HG03354 (cell line): ENCODE measurements at regions not wholly inside any gene's neighbourhood (a gene's known extent, or its start where the extent isn't known, plus 50 kb on each side); places are given as distances from the start of the nearest gene placed in this dataset.
"Not testable (repeated sequence)": the region's sequence is repeated elsewhere in the genome, so short reads cannot be mapped to it uniquely, and the experiment has no call there.

Experiments used
- ATAC-seq: cut with Tn5 transposase; IDR thresholded peaks from one replicate; pipeline ENCODE4 v1.9.1; 2021; ENCODE audit warnings: mild to moderate bottlenecking; ENCODE audit not compliant: unreplicated experiment, poor library complexity, severe bottlenecking

- no peak for ATAC-seq
Measured at GRCh38 chr11:134610116-134610910, 198.3 kb upstream of the B3GAT1 start.

DNA sequence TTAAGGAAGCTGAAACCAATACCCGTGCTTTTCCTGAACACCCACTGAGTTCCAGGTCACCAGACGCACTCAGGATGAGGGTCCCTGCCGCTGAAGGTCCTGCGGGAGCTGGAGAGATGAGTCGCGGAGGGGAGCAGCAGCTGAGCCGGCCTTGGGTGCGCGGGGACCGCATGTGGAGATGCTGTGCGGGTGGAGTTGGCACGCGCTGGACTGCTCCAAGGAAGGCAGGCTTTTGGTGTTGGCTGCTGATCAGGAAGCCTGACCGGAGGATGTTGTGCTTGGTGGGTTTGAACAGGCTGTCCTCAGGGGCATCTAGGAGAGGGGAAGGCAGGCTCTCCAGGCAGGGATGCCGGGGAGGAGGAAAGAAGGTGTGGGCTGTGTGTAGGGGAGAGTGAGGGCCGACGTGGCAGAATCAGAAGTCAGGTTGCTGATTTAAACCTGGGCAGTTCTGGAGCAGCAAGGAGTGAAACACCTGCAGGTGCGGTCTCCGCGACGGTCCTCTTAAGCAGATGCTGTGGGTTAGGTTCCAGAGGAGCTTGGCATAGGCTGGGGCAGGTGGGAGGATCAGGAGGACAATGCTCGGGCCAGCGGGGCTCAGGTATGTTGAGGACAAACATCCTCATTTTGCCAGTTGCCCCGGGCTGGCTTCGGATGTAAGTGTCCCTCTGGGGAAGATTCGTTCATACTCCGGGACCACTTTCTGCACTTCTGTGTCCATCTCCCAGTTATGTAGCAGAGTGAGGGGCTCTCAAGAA lies 197.5 kb upstream of the B3GAT1 start:
- ATAC-seq = no peak

DNA sequence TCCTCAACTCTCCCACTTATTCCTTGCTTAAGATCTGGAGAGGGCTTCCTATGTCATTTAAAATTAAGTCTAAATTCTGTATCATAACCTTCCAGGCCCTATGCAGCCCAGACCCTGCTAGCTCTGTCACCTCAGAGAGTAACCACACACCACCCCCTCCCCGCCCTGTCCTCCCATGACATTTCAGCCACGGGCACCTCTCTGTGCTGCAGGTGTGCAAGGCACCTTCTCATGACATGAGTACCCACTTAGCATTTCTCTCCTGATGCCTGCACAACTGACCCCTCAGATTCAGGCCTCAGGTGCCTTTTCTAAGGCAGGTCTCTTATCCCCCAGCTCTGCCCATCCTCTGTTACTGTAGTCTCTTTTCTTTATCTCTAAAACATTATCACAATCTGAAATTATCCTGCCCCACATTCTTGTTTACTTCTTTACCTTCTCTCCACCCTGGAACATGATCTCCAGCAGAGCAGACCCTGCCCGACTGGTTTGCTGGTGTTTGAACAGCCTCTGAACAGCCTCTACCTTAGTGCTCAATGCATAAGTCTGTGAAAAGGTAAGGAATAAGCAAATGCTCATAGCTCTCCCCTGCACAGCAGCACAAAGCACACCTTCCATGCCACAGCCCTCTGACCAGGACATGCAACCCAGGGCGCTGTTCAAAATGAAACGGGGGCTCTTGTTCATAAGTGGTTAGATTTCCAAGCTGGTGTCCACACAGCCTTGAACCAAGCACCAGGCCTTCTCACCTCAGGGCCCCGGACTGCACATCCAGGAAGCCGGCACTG lies 196.1 kb upstream of the B3GAT1 start:
- ATAC-seq = no peak

- ATAC-seq = no peak
Measured at GRCh38 chr11:134606251-134606650, 194.2 kb upstream of the B3GAT1 start.

DNA sequence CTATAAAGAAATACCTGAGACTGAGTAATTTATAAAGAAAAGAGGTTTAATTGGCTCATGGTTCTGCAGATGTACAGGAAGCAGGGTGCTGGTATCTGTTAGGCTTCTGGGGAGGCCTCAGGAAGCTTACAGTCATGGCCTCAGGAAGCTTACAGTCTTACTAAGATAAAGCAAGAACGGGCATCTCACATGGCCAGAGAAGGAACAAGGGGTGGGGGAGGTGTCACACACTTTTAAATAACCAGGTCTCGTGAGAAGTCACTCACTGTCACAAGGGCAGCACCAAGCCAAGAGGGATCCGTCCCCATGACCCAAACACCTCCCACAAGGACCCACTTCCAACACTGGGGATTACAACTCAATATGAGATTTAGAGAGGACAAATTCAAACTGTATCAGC lies 192.8 kb upstream of the B3GAT1 start:
- no peak for ATAC-seq

GRCh38 chr11:134599299-134599771 lies 187.3 kb upstream of the B3GAT1 start:
- no peak for ATAC-seq

DNA sequence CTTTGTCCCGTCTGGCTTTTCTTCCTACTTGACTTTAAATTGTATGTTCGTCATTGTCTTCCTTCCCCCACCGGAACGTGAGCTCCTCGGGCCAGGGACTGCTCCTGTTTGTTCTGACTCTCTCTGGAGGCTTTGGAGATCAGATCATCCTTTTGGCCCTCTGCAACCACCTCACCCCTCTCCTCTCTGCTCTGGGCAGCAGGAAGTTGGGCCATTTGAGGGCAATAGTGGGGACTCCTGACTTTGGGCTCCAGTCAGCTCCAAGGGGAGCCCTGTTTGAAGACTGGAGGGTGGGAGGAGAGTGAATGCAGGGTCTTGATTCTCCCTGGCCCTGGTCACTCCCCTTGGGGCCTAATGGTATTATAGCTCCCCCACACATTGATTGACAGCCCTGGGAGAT lies 186.3 kb upstream of the B3GAT1 start:
- no peak for ATAC-seq

GRCh38 chr11:134597452-134597851 lies 185.4 kb upstream of the B3GAT1 start:
- ATAC-seq = no peak

DNA sequence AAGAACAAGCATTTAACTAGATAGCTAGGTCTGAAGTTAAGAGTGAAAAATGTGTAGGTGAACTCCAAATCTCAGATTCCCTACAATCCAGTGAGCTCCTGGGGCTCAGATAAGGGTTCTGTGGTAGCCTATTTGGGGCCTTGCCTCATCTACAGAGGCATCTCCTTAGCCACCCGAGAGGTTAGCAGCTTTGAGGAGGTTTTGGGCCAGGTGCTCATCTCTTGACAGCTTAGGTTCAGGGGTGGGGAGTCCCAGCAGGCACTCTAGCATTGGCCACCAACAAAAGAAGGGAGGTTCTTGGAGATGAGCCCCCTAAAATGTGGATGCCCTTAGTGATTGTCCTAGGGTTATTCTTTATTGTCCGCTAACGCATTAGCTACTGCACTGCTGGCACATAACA lies 184.4 kb upstream of the B3GAT1 start:
- ATAC-seq = no peak

GRCh38 chr11:134592391-134592990 lies 180.4 kb upstream of the B3GAT1 start:
- ATAC-seq = peak; percentile 82

DNA sequence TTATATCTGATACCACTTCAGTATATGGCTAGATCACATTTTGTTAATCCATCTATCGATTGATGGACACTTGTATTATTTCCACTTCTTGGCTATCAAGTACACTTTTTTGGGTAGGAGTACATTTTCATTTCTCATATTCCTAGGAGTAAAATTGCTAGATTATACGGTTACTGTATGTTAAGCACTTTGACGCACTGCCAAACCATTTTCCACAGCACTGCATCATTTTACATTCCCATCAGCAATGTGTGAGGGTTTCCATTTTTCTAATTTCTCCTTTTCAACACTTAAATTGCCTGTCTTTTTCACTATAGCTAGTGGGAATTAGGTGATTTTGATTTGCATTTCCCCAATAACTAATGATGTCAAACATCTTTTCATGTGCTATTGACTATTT lies 179.3 kb upstream of the B3GAT1 start:
- ATAC-seq = no peak

DNA sequence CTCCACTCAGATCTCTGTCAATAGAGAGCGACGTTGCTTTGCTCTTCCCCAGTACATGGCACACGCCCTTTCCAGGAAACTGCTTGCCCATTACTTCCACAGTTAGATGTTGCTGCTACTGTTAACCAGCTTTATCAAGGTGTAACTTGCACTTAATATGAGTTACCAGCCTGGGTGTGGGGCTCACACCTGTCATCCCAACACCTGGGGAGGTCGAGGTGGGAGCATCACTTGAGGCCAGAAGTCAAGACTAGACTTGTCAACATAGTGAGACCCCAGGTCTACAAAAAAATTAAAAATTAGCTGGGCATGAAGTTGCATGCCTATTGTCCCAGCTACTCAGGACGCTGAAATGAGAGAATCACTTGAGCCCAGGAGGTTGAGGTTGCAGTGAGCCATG lies 177.1 kb upstream of the B3GAT1 start:
- no peak for ATAC-seq

- ATAC-seq = not testable (repeated sequence)
Measured at GRCh38 chr11:134588460-134589110, 176.5 kb upstream of the B3GAT1 start.

GRCh38 chr11:134587345-134587744 lies 175.3 kb upstream of the B3GAT1 start:
- ATAC-seq = no peak

- ATAC-seq = no peak
Measured at GRCh38 chr11:134586726-134587125, 174.7 kb upstream of the B3GAT1 start.

DNA sequence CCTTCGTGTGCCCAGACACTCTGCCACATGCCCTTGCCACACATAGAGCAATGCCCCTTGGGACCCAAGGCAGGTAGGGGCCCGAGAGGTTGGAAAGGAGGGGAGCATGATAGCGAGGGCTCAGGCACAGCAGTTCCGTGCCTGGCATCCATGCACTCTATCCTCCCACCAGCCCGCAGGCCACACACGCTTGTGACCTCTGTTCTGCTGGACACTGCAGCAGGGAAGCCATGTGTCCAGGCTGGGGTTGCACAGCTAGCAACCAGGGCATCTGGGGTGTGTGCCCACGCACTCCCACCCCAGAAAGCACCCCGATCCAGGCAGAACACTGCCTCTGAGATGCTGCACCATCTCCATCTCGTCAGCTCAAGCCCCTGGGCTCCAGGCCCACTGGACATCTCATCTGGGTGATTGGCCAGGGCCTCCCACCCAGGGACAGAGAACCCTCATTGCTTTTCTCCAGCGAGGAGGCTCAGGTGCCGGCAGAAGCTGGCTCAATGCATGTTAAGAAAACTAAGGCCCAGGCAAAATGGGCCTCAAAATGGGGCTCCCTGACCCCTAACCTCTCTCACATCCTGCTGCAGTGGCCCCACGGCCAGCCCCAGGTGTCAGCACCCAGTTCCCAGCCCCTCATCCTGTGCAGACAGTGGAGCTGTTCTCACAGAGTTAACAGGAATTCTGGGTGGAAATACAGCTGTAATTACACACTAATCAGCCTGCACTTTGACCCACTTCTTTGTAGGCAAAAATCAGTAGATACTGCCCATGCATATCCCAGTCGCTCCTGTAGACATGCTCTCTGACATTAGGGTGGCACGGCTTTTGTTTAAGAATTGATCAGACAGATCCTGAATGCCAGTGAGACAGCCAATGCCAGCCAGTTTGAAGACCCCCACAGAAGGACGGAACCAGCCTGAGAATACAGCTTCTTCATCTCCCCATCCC lies 173.9 kb upstream of the B3GAT1 start:
- ATAC-seq = no peak

DNA sequence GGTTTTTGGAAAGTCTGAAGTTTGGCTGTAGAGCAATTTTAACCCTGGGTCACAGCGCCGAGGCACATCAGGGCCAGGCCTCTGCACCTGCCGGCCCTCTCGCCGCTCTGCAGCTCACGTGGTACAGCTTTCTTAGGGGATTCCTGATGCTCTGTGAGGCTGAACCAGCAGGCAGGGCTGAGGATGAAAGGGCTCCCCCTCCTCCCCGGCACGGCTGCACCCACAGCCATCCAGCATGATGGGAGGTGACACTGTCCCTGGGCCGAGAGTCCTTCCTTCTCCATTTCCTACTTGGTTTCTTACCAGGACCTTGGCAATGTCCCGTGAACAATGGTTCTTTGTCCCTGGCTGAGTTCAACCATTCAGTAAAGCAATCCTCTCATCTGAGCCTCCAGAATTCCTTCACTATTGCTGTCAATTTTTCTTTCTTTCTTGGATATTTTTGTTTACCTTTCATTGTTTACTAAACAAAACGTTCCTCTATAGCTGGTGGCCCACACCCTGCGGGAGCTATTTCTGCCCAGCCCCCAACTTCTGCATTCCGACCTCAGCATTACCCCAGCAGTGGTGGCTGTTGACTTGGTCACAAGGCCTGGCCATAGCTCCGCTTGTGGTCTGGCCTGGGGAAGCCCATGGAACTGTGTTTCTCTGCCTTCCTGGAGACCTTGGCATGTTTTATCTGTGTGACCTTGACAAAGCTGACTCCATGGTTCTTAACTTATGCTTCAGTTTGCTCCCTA lies 172.8 kb upstream of the B3GAT1 start:
- no peak for ATAC-seq
